Fibroblast of villous mesenchyme (primary cell): ENCODE measurements at regions not wholly inside any gene's neighbourhood (a gene's known extent, or its start where the extent isn't known, plus 50 kb on each side); places are given as distances from the start of the nearest gene placed in this dataset.
A peak's percentile ranks its signal among the peaks of the same experiment; 100 is the strongest.

ENCODE experiments used
- DNase-seq: peaks from one replicate; pipeline ENCODE4 v3.0.0-alpha.2; 2010; ENCODE audit warnings: low read depth
- H3K4me3 ChIP-seq: 2 replicates; pipeline ENCODE4 v1.5.1; 2011; ENCODE audit warnings: low read depth, mild to moderate bottlenecking, low read length
- CTCF ChIP-seq: IDR thresholded peaks from 2 replicates; pipeline ENCODE4 v1.5.1; 2012; ENCODE audit warnings: low read depth, mild to moderate bottlenecking, low read length; ENCODE audit not compliant: insufficient read depth

DNA sequence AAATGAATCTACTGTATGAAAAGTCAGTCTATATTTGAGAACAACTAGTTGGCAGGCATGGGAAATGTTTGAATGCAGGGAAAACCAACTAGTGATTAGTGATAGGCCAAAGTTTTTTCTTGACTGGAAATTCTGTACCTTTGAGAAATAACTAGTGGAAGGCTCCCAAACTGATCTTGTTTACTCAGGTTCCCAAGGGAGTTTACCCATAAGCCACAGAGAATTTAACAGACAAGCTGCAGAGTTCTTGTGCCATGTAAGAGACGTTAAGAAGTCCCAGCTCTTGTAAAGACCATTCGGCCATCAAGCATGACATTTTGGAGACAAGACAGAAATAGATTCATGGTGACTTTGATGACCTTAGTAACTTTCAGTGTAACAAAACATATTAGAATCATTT lies 1882.8 kb upstream of the SEL1L start:
- no peak overlapping the region for H3K4me3 ChIP-seq
- TF ChIP-seq CTCF, result no peak
- DNase-seq, result no peak

DNA sequence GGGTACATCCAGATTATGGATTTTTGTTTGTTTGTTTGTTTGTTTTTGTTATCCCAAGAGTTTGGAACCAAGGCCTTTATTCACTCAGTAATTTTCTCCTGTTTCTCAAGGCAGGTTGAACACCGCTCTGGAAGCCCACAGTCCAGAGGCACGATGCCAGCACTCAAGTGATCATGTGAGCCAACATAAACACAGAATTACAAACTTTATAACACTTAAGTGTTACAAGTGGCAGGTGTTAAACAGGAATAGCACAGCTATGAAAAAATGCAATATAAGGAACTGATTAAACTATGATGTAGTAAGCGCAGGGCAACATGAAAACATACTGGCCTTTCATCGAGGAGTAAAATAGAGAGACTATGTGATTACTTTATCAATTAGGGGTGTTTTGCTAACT lies 1885.8 kb upstream of the SEL1L start:
- DNase-seq, result no peak
- no peak overlapping the region for H3K4me3 ChIP-seq

DNA sequence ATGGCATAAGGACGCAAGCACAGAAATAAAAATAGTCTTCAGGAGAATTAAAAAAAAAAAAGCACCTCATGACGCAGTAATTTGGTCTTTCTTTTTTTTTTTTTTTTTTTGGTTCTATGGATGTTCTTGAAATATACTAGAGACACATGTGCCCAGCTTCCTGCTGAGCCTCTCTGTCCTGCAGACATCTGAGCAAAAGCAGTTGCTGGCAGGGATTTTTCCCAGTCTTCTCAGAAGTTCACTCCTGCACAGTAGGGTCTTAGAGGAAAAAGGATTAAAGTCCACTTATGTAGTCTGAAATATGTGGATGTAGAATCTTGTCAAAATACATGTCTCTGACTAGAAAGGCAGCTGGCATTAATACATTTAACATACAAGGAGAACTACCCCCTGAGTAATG lies 1888.1 kb upstream of the SEL1L start:
- DNase-seq, result no peak
- TF ChIP-seq CTCF, result no peak

More for the DNA sequence above, 1885.8 kb upstream of the SEL1L start:
- no peak for TF ChIP-seq CTCF

DNA sequence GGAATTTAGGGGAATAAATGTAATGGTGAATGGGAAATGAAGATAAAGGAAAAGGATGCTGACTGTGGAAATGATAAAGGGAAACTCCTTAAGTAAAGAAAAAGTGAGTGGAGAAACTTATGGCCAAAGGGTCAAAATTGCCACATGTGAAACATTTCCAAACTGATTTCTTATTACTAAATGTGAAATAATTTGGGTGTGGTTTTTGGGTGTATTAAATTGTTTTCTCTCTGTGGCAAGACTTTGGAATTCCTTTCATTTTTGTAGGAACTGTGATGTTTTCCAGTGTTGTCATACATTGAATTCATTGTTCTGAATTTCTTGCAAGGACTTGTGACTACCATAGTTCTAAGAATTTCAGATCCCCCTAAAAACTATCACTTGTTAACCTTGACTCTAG lies 1891.5 kb upstream of the SEL1L start:
- no peak for TF ChIP-seq CTCF
- H3K4me3 ChIP-seq, result no peak overlapping the region
- peak; percentile 27 for DNase-seq

More for the DNA sequence above, 1888.1 kb upstream of the SEL1L start:
- H3K4me3 ChIP-seq, result no peak overlapping the region

DNA sequence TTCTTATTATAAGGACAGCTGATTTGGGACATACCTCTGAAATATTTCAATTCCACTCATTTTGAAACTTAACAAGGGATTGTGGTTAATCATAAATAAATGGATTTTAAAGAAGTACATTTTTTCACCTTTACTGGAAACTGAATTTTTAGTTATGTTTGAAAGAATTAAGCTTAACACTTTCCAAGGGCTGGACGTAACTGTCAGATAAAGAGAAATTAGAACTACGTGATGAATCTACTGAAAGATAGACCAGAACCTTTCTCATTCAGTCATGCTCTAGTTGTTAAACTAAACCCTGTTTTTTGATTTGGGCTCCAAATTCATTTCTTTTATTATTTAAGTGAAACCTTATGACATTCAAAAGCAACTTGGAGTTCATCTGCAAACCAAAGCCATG lies 1892.1 kb upstream of the SEL1L start:
- no peak overlapping the region for H3K4me3 ChIP-seq
- DNase-seq, result no peak
- TF ChIP-seq CTCF, result no peak

DNA sequence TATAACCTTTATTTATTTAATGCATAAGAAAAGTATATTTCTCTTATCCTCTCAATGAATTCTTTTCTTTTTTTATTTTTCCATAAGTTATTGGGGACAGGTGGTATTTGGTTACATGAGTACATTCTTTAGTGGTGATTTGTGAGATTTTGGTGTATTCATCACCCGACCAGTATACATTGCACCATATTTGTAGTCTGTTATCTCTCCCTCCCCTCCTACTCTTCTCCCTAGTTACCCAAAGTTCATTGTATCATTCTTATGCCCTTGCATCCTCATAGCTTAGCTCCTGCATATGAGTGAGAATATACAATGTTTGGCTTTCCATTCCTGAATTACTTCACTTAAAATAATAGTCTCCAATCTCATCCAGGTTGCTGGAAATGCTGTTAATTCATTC lies 1900.0 kb upstream of the SEL1L start:
- DNase-seq, result no peak
- no peak for TF ChIP-seq CTCF
- H3K4me3 ChIP-seq, result no peak overlapping the region

GRCh38 chr14:83441801-83442200 lies 1908.1 kb upstream of the SEL1L start:
- no peak for TF ChIP-seq CTCF
- no peak overlapping the region for H3K4me3 ChIP-seq
- no peak for DNase-seq
